ENCODE measurements at regions not wholly inside any gene's neighbourhood (a gene's known extent, or its start where the extent isn't known, plus 50 kb on each side); places are given as distances from the start of the nearest gene placed in this dataset.

GRCh38 chr5:106737111-106737510 is 933.6 kb downstream of the EFNA5 start:
- H3K9ac ChIP-seq (ENCODE audit: low read depth, low read length): no peak overlapping the region

GRCh38 chr5:106732624-106733023 is 938.1 kb downstream of the EFNA5 start:
- Histone ChIP-seq H3K27me3 (ENCODE audit: control insufficient read depth, insufficient read depth, low read length) (no peaks in the 10 kb centered on the region), H3K36me3 (ENCODE audit: insufficient read depth, low read length) (no peaks in the 10 kb centered on the region), H3K4me1 (ENCODE audit: control insufficient read depth, insufficient read depth, low read length) (no peaks in the 10 kb centered on the region), H3K4me2 (ENCODE audit: low read length) (no peak overlapping the region), H3K9me3 (replicated peaks; ENCODE audit: low read length) (no peaks in the 10 kb centered on the region), H3K4me3 (ENCODE audit: low read length) (no peak overlapping the region), H3K9ac (ENCODE audit: low read depth, low read length) (no peak overlapping the region)

More at GRCh38 chr5:106737111-106737510, 933.6 kb downstream of the EFNA5 start:
- no peak overlapping the region for H3K4me2 ChIP-seq (ENCODE audit: low read length)
- H3K4me3 ChIP-seq (ENCODE audit: low read length): no peak overlapping the region
- no peaks in the 10 kb centered on the region for H3K36me3 ChIP-seq (ENCODE audit: insufficient read depth, low read length)
- no peaks in the 10 kb centered on the region for H3K4me1 ChIP-seq (ENCODE audit: control insufficient read depth, insufficient read depth, low read length)
- no peaks in the 10 kb centered on the region for H3K9me3 ChIP-seq (replicated peaks; ENCODE audit: low read length)
- no peaks in the 10 kb centered on the region for H3K27me3 ChIP-seq (ENCODE audit: control insufficient read depth, insufficient read depth, low read length)

GRCh38 chr5:106730912-106731311 is 939.8 kb downstream of the EFNA5 start:
- H3K36me3 ChIP-seq (ENCODE audit: insufficient read depth, low read length): no peaks in the 10 kb centered on the region
- no peak overlapping the region for H3K4me2 ChIP-seq (ENCODE audit: low read length)
- no peak overlapping the region for H3K4me3 ChIP-seq (ENCODE audit: low read length)
- H3K9me3 ChIP-seq (replicated peaks; ENCODE audit: low read length): no peaks in the 10 kb centered on the region
- no peaks in the 10 kb centered on the region for H3K27me3 ChIP-seq (ENCODE audit: control insufficient read depth, insufficient read depth, low read length)
- H3K9ac ChIP-seq (ENCODE audit: low read depth, low read length): no peak overlapping the region
- H3K4me1 ChIP-seq (ENCODE audit: control insufficient read depth, insufficient read depth, low read length): no peaks in the 10 kb centered on the region

GRCh38 chr5:106730506-106730905 is 940.2 kb downstream of the EFNA5 start:
- no peaks in the 10 kb centered on the region for H3K4me1 ChIP-seq (ENCODE audit: control insufficient read depth, insufficient read depth, low read length)
- H3K9ac ChIP-seq (ENCODE audit: low read depth, low read length): no peak overlapping the region
- no peaks in the 10 kb centered on the region for H3K9me3 ChIP-seq (replicated peaks; ENCODE audit: low read length)
- no peaks in the 10 kb centered on the region for H3K27me3 ChIP-seq (ENCODE audit: control insufficient read depth, insufficient read depth, low read length)
- no peaks in the 10 kb centered on the region for H3K36me3 ChIP-seq (ENCODE audit: insufficient read depth, low read length)
- H3K4me3 ChIP-seq (ENCODE audit: low read length): no peak overlapping the region
- no peak overlapping the region for H3K4me2 ChIP-seq (ENCODE audit: low read length)

- H3K27me3 ChIP-seq (ENCODE audit: control insufficient read depth, insufficient read depth, low read length): no peaks in the 10 kb centered on the region
- H3K9me3 ChIP-seq (replicated peaks; ENCODE audit: low read length): no peaks in the 10 kb centered on the region
- H3K4me3 ChIP-seq (ENCODE audit: low read length): no peak overlapping the region
- no peak overlapping the region for H3K4me2 ChIP-seq (ENCODE audit: low read length)
- no peaks in the 10 kb centered on the region for H3K36me3 ChIP-seq (ENCODE audit: insufficient read depth, low read length)
- H3K9ac ChIP-seq (ENCODE audit: low read depth, low read length): no peak overlapping the region
- H3K4me1 ChIP-seq (ENCODE audit: control insufficient read depth, insufficient read depth, low read length): no peaks in the 10 kb centered on the region
Observed at GRCh38 chr5:106728208-106728607, 942.5 kb downstream of the EFNA5 start.

GRCh38 chr5:106727071-106727470 is 943.7 kb downstream of the EFNA5 start:
- H3K9me3 ChIP-seq (replicated peaks; ENCODE audit: low read length): no peaks in the 10 kb centered on the region
- no peak overlapping the region for H3K9ac ChIP-seq (ENCODE audit: low read depth, low read length)
- H3K27me3 ChIP-seq (ENCODE audit: control insufficient read depth, insufficient read depth, low read length): no peaks in the 10 kb centered on the region
- no peaks in the 10 kb centered on the region for H3K36me3 ChIP-seq (ENCODE audit: insufficient read depth, low read length)
- H3K4me2 ChIP-seq (ENCODE audit: low read length): no peak overlapping the region
- no peak overlapping the region for H3K4me3 ChIP-seq (ENCODE audit: low read length)
- no peaks in the 10 kb centered on the region for H3K4me1 ChIP-seq (ENCODE audit: control insufficient read depth, insufficient read depth, low read length)

GRCh38 chr5:106720367-106720766 is 950.4 kb downstream of the EFNA5 start:
- Histone ChIP-seq H3K4me2 (ENCODE audit: low read length) (no peak overlapping the region), H3K27me3 (ENCODE audit: control insufficient read depth, insufficient read depth, low read length) (no peaks in the 10 kb centered on the region), H3K9me3 (replicated peaks; ENCODE audit: low read length) (no peaks in the 10 kb centered on the region), H3K4me3 (ENCODE audit: low read length) (no peak overlapping the region), H3K4me1 (ENCODE audit: control insufficient read depth, insufficient read depth, low read length) (no peaks in the 10 kb centered on the region), H3K9ac (ENCODE audit: low read depth, low read length) (no peak overlapping the region), H3K36me3 (ENCODE audit: insufficient read depth, low read length) (no peaks in the 10 kb centered on the region)

GRCh38 chr5:106699796-106700195 is 970.9 kb downstream of the EFNA5 start:
- Histone ChIP-seq H3K9me3 (replicated peaks; ENCODE audit: low read length) (no peaks in the 10 kb centered on the region), H3K9ac (ENCODE audit: low read depth, low read length) (no peak overlapping the region), H3K27me3 (ENCODE audit: control insufficient read depth, insufficient read depth, low read length) (no peaks in the 10 kb centered on the region), H3K4me3 (ENCODE audit: low read length) (no peak overlapping the region), H3K4me1 (ENCODE audit: control insufficient read depth, insufficient read depth, low read length) (no peaks in the 10 kb centered on the region), H3K4me2 (ENCODE audit: low read length) (no peak overlapping the region), H3K36me3 (ENCODE audit: insufficient read depth, low read length) (no peaks in the 10 kb centered on the region)

GRCh38 chr5:106699198-106699597 is 971.5 kb downstream of the EFNA5 start:
- H3K4me3 ChIP-seq (ENCODE audit: low read length): no peak overlapping the region
- H3K27me3 ChIP-seq (ENCODE audit: control insufficient read depth, insufficient read depth, low read length): no peaks in the 10 kb centered on the region
- no peak overlapping the region for H3K9ac ChIP-seq (ENCODE audit: low read depth, low read length)
- no peaks in the 10 kb centered on the region for H3K9me3 ChIP-seq (replicated peaks; ENCODE audit: low read length)
- no peak overlapping the region for H3K4me2 ChIP-seq (ENCODE audit: low read length)
- H3K4me1 ChIP-seq (ENCODE audit: control insufficient read depth, insufficient read depth, low read length): no peaks in the 10 kb centered on the region
- H3K36me3 ChIP-seq (ENCODE audit: insufficient read depth, low read length): no peaks in the 10 kb centered on the region

- H3K27me3 ChIP-seq (ENCODE audit: control insufficient read depth, insufficient read depth, low read length): no peaks in the 10 kb centered on the region
- no peaks in the 10 kb centered on the region for H3K9me3 ChIP-seq (replicated peaks; ENCODE audit: low read length)
- no peaks in the 10 kb centered on the region for H3K4me1 ChIP-seq (ENCODE audit: control insufficient read depth, insufficient read depth, low read length)
- H3K4me2 ChIP-seq (ENCODE audit: low read length): no peak overlapping the region
- H3K36me3 ChIP-seq (ENCODE audit: insufficient read depth, low read length): no peaks in the 10 kb centered on the region
- H3K9ac ChIP-seq (ENCODE audit: low read depth, low read length): no peak overlapping the region
- H3K4me3 ChIP-seq (ENCODE audit: low read length): no peak overlapping the region
Observed at GRCh38 chr5:106698169-106698568, 972.6 kb downstream of the EFNA5 start.

- no peaks in the 10 kb centered on the region for H3K36me3 ChIP-seq (ENCODE audit: insufficient read depth, low read length)
Observed at GRCh38 chr5:106691701-106692100, 979.0 kb downstream of the EFNA5 start.

GRCh38 chr5:106690585-106690984 is 980.2 kb downstream of the EFNA5 start:
- Histone ChIP-seq H3K27me3 (ENCODE audit: control insufficient read depth, insufficient read depth, low read length) (no peaks in the 10 kb centered on the region), H3K36me3 (ENCODE audit: insufficient read depth, low read length) (no peaks in the 10 kb centered on the region), H3K4me2 (ENCODE audit: low read length) (no peak overlapping the region), H3K4me3 (ENCODE audit: low read length) (no peak overlapping the region), H3K9ac (ENCODE audit: low read depth, low read length) (no peak overlapping the region), H3K9me3 (replicated peaks; ENCODE audit: low read length) (no peaks in the 10 kb centered on the region), H3K4me1 (ENCODE audit: control insufficient read depth, insufficient read depth, low read length) (peaks cover 5% of the 10 kb centered on the region)

More at GRCh38 chr5:106691701-106692100, 979.0 kb downstream of the EFNA5 start:
- Histone ChIP-seq H3K4me2 (ENCODE audit: low read length) (no peak overlapping the region), H3K4me1 (ENCODE audit: control insufficient read depth, insufficient read depth, low read length) (peaks cover 5% of the 10 kb centered on the region), H3K9ac (ENCODE audit: low read depth, low read length) (no peak overlapping the region), H3K27me3 (ENCODE audit: control insufficient read depth, insufficient read depth, low read length) (no peaks in the 10 kb centered on the region), H3K9me3 (replicated peaks; ENCODE audit: low read length) (no peaks in the 10 kb centered on the region), H3K4me3 (ENCODE audit: low read length) (no peak overlapping the region)

Data from skeletal muscle satellite cell (primary cell).